ENCODE measurements at regions not wholly inside any gene's neighbourhood (a gene's known extent, or its start where the extent isn't known, plus 50 kb on each side); places are given as distances from the start of the nearest gene placed in this dataset.

DNA sequence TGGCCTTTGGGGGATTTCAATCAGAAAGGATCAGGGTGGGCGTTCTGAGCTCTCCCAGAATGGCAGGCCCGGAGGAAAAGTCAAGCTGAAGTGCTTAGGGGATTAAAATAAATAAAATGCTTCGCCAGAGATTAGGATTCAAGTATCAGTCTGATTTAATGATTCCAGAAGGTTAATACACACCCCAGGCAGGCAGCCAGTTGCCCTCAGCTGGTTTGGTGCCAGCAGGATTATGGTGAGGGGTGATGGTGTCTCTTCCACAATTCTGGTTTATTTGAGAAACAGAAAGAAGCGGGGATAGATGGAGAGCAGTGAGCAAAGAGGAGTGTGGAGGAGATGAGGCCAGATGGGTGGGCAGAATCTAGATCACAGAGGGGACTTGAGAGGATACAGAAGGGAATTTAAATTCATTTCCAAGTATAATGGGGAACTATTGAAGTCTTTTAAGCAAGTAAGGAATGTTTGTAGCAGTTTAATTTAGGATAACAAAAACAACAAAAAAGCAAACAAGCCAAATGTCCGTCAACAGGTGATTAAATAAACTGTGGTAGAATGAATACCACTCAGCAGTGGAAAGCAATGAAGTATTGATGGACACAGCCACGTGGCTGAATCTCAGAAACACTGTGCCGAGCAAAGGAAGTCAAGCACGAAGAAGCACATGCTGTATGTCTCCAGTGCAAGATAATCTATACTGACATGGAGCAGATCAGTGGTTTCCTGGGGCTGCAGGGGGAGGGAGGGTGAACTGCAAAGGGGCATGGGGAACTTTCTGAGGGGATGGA lies 297.7 kb downstream of the MSX2 start:
- DNase-seq = no peak

- no peak for DNase-seq
Measured at GRCh38 chr5:175021321-175021720, 296.9 kb downstream of the MSX2 start.

- DNase-seq = no peak
Measured at GRCh38 chr5:175015028-175015685, 290.8 kb downstream of the MSX2 start.

GRCh38 chr5:175013251-175013650 lies 288.9 kb downstream of the MSX2 start:
- DNase-seq = no peak

GRCh38 chr5:175012267-175012666 lies 287.9 kb downstream of the MSX2 start:
- no peak for DNase-seq

DNA sequence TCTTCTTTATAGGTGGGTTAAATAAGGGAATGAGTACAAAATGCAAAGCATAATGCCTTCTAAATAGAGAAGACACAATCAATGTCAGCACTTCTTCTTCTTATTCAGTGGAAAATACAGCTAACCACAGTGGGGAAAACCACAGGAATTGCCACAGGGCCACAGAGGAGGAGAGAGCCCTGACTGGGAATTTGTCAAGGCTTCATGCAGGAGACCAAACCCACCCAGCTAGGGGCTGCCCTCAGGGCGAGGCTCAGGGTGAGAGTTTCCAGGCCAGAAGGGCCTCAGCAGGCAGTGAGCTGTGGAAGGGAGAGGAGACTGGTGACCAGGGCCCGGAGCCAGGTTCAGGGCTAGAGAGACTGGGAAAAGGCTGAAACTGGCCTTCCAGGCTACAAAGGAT lies 279.1 kb downstream of the MSX2 start:
- no peak for DNase-seq

DNA sequence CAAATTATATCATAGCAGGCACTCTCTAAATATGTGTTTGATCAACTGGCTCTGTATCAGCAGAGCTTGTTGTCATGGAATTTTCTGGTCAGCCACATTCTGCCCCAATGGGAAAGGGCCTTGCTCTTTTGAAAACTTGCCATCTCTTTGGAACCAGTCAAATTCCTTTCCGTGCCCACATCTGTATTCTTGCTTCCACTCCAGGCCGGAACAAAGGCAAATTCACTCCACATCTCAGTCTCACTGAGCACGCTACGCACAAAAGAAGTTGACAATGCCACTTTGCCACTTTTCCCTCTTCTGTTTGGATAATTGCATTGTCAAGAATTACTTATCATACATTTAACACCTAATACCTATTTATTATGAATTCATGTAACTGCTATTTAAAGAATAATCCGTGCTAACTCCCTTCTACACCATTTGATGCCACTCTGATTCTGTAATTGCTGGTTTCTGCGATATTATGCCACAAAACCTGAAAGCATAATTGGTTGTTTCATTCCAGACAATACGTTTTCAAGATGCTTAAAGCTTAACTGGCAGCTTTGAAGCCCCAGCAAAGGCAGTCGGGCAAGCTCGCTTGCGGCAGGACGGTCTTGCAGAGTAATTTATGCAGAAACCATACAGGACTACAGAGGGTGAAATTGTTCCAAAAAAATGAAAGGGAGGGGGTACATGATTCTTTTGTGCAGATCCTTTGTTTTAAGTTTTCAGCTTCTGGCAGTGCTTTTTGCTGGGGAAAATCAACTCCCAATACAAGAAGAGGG lies 277.7 kb downstream of the MSX2 start:
- no peak for DNase-seq

- DNase-seq = no peak
Measured at GRCh38 chr5:175001311-175001710, 276.9 kb downstream of the MSX2 start.

DNA sequence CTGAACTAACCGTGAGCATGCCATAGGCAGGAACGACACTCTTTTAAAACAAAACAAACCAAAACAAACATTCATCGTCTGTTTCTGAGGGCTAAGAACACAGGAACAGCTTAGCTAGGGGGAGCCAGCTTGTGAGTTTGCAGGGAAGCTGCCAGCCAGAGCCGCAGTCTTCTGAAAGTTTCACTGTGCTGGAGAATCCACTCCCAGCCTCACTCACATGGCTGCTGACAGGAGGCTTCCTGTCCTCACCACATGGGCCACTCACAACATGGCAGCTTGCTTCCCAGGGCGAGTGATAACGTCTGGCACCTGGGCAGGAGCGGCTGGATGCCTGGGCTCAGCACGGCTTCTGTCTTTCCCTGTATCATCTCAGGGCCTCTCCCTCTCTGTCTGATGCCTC lies 275.2 kb downstream of the MSX2 start:
- DNase-seq = no peak

- no peak for DNase-seq
Measured at GRCh38 chr5:174998131-174998730, 273.8 kb downstream of the MSX2 start.

DNA sequence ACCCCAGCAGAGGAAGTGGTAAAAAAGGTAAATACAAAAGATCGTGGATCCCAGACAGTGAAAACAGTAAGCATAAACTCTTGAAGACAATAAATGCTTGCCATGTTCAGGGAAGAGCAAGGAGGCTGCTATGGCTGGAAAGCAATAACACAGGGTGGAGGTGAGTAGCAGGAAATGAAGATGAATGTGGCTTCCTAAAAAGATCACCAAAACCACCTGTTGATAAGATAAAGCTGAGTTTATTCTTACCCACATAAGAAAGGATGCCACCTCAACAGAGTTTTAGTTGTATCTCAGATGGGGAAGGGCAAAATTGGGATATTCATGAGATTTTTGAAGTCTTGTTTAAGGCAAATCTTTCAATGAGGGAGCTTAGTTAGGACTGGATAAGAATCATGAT lies 273.3 kb downstream of the MSX2 start:
- DNase-seq = no peak

- no peak for DNase-seq
Measured at GRCh38 chr5:174996941-174997340, 272.6 kb downstream of the MSX2 start.

DNA sequence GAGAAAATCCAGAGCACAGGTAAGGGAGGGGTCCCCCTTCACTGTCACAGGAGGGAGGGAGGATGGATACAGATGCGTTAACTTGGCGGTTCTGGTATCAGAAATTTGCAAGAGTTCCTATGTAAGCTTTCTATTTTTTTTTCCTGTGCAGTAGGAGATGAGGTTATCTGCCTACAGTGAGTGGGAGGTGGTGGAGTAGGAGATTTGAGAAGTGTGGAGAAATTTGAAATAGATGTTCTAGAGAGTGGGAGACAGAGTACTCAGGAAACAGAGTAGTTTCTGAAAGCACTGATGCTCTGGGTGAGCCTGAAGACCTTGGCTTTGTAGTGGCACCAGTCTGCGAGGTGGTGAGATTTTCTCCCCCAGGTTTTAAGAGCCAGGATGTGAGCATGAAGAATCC lies 271.4 kb downstream of the MSX2 start:
- no peak for DNase-seq

GRCh38 chr5:174991847-174992246 lies 267.5 kb downstream of the MSX2 start:
- no peak for DNase-seq

- DNase-seq = no peak
Measured at GRCh38 chr5:174990909-174991308, 266.5 kb downstream of the MSX2 start.

DNA sequence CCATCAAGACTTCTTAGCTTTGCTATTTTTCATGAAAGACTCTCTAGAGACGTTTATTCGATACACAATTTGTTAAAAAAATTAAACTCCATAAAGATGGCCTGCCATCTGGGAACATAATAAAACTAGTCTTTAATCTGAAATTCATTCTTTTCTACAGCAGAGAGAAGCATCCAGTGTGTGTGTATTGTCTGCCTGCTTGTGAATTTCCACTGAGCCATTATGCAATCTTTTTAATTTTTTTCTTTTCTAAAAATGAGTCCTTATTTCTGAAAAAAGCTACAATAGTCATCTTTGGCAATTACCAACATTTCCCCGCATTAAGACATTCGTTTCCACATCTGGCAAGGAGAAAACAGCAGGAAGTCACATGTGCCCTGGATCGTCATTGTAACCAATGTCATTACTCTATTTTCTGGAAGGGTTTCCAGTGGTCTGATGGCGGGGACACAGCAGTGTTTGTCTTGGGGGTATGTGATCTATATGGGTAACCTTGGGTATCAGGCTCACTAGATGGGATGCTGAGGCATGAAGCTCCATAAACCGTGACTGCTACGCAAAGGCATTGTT lies 263.1 kb downstream of the MSX2 start:
- no peak for DNase-seq

DNA sequence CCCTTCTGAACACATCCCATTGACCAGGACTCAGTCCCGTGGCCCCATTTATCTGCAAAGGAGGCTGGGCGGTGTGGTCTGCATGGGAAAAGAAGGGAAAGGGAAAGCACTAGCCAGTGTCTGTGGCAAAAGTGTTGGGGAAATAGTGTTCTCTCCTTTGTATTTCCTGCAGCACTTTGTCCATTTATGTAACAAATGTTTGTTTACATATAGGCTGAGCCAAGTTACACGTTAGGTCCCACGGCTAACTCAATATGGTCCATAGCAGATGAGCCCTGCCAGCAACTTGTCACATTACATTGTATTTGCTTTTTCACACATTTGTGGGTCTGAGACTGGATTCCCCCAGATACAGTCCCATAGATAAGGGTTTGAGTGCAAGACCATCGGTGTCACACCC lies 260.5 kb downstream of the MSX2 start:
- DNase-seq = no peak

DNA sequence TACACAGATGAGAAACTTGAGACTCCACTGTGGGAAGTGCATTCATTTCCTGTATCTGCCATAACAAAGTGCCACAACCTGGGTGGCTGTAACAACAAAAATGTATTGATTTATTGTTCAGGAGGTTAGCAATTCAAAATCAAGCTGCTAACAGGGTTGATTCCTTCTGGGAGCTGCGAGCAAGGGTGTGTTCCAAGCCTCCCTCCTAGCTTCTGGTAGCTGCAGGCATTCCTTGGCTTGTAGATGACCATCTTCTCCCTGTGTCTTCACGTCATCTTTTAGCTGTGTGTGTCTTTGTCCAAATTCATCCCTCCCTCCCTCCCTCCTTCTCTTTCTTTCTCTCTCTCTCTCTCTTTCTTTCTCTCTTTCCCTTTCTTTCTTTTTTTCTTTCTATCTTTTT lies 258.1 kb downstream of the MSX2 start:
- DNase-seq = no peak

- no peak for DNase-seq
Measured at GRCh38 chr5:174981416-174981815, 257.0 kb downstream of the MSX2 start.

GRCh38 chr5:174980952-174981351 lies 256.6 kb downstream of the MSX2 start:
- DNase-seq = no peak

DNA sequence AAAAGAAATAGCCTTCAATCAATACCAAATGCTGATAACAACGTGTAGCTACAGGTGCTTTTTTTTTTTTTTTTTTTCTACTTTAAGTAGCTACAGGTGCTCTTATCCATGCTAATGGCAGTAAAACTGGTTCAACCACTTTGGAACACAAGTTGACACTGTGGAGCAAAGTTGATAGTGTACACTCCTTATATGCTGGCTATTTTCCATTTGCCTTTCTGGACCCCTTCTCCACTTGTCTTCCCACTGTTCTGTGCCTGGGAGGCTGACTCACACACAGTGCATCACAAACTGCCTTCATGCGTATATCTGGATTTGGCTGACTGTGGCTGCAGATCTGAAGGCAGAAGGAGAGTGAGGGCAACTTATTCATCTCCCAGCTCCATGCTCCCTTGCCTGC lies 247.9 kb downstream of the MSX2 start:
- DNase-seq = no peak

- no peak for DNase-seq
Measured at GRCh38 chr5:174971210-174971609, 246.8 kb downstream of the MSX2 start.

- DNase-seq = no peak
Measured at GRCh38 chr5:174970502-174970901, 246.1 kb downstream of the MSX2 start.

Data from stimulated activated CD4-positive, alpha-beta T cell treated with anti-CD3 and anti-CD28 coated beads, Interleukin-2, amount 100 ng/mL, for 48 hours (primary cell).